Limb (tissue), 2 donors: ENCODE measurements at regions not wholly inside any gene's neighbourhood (a gene's known extent, or its start where the extent isn't known, plus 50 kb on each side); places are given as distances from the start of the nearest gene placed in this dataset.
"Not testable (repeated sequence)": the region's sequence is repeated elsewhere in the genome, so short reads cannot be mapped to it uniquely, and the experiment has no call there.

Experiments used
- DNase-seq, 2 donors: peaks; one replicate each; pipeline ENCODE4 v3.0.0-alpha.2; 2016; ENCODE audit errors: extremely low spot score in 2 of 2

DNA sequence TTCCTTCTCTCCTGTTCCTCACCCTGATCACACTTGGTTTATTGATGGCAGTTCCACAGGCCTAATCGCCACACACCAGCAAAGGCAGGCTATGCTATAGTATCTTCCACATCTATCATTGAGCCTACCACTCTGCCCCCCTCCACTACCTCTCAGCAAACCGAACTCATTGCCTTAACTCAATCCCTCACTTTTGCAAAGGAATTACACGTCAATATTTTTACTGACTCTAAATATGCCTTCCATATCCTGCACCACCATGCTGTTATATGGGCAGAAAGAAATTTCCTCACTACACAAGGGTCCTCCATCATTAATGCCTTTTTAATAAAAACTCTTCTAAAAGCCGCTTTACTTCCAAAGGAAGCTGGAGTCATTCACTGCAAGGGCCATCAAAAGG, 93.4 kb upstream of the TRIM24 start:
- DNase-seq, result not testable (repeated sequence)

- DNase-seq, result no peak
These were observed 90.3 kb upstream of the TRIM24 start for GRCh38 chr7:138369797-138370196.

GRCh38 chr7:138370956-138371355, 89.1 kb upstream of the TRIM24 start:
- no peak for DNase-seq

- no peak for DNase-seq
These were observed 85.9 kb upstream of the TRIM24 start for GRCh38 chr7:138374119-138374693.

- no peak for DNase-seq
These were observed 82.8 kb upstream of the TRIM24 start for GRCh38 chr7:138377306-138377705.

GRCh38 chr7:138378741-138379559, 81.1 kb upstream of the TRIM24 start:
- DNase-seq, result no peak

DNA sequence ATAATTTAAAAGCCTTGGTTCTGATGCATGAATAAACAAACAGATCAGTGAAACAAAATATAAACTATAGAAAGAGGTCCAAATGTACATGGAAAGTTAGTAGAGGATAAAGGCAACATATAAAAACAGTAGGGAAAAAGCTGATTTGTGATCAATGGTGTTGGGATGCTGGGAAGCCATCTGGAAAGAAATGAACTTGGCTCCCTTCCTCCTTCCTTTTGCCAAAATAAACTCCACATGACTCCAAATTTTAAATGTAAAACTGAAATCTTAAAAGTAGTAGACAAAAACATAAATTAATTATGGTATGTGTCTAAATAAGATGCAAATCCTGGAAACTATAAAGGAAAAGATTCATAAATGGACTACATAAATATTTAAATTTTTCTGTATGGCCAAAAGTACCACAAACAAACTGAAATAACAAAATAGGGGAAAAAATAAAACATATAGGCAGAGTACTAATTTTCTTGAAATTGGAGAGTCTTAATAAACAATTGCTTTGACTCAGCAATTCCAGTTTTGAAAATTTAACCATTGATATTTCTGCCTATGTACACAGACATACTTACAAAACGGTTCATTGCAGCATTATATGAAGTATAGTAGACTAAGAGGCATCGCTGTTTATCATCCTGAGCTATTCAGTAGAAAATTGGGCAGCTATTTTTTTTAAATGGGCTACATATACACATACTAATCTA, 77.0 kb upstream of the TRIM24 start:
- no peak for DNase-seq

DNA sequence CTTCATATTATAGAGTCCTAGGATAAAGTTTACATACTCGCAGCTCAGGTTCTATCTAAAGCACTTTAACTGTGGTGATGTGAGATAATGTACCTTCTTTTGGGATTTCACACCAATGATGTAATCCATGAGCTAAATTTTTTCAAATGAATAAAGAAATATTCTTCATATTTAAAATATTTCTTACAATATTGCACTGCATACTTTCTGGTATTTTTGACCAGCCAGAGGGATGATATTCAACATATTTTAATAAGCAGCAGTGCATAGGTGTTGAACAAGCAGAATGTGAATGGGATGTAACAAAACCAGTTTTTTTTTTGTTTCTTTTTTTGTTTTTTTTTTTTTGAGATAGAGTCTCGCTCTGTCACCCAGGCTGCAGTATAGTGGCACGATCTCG, 73.2 kb upstream of the TRIM24 start:
- DNase-seq, result no peak

GRCh38 chr7:138387755-138388475, 72.1 kb upstream of the TRIM24 start:
- DNase-seq, result no peak

DNA sequence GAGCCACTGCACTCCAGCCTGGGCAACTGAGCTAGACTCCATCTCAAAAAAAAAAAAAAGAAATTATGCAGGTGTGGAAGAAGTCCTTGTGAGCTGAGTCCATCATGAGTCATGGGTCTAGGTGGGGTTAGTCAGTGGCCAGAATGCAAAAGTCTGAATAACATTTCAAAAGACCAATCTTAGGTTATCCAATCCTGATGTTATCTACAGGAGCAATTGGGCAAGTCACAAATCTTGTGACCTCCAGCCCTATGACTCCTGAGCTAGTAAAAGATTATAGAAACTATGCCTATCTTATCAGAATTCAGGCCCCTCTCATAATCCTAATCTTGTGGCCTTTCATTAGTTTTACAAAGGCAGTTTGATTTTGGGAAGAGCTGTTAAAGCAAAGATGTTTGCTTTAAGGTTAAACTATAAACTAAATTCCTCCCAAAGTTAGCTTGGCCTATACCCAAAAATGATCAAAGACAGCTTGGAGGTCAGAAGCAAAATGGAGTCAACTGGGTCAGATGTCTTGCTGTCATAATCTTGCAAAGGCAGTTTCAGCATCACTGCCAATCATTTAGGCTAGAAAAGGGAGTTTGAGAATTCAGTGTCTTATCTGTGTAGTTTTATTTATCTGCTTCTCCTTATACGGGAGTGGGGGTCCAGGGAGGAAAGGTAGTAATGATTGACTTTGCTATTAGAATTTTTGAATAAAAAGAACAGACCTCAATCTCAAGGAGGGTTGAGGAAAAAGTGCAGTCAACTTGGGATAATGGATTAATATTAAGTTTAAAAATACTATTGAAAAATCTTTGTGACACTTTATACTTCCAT, 71.2 kb upstream of the TRIM24 start:
- no peak for DNase-seq

DNA sequence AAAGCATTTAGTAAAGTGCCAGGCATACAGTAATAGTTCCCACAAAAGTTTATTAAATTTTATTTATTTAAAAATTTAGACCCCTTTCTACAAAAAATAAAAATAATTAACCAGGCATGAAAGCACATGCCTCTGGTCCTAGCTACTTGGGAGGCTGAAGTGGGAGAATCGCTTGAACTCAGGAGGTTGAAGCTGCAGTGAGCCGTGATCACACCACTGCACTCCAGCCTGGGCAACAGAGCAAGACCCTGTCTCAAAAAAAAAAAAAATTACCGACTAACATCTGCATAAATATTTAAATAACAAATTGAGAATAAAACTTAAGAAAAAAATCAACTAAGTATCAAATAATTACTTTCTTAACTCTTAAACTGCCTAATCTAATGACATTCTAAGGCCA, 64.3 kb upstream of the TRIM24 start:
- no peak for DNase-seq

DNA sequence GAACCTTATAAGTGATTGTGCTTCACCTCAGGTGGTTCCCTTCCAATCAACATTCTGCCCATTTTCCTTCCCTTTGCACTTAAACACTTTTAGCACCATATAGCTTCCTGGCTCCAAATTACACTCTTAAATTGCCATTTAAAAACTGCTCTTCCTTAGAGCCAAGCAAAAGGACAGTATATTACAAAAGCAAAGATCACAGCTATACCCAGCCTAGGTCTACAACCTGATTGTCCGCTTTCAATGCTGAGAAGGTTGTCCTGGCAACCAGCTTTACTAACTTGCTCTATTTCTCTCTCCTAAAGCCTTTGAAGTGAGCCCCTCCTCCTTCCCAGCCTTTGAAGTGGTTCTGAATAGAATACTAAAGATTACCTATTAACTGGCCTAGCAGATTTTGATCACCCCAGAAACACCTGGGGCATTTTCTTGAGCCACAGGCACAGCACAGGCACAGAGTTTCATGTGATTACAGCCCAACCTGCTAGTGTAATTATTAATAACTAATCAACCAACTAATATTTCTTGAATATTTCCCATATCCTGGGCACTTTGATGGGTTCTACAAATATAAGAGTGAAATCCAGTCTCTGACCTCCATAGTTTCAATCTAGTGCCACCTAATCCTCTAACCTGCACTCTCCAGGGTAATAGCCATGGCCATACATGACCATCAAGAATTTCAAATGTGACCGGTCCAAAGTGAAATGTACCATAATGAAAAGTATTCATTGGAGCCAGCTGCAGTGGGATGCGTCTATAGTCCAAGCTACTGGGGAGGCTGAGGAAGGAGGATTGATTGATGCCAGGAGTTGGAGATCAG, 63.6 kb upstream of the TRIM24 start:
- no peak for DNase-seq

DNA sequence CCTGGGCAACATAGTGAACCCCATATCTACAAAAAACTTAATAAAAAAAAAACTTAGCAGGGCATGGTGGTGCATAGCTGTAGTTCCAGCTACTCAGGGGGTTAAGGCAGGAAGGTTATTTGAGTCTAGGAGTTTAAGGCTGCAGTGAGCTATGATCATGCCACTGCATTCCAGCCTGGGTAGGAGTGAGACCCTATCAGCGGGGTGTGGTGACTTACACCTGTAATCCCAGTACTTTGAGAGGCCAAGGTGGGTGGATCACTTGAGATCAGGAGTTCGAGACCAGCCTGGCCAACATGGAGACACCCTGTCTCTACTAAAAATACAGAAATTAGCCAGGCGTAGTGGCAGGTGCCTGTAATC, 63.0 kb upstream of the TRIM24 start:
- not testable (repeated sequence) for DNase-seq

GRCh38 chr7:138398857-138399256, 61.2 kb upstream of the TRIM24 start:
- no peak for DNase-seq

DNA sequence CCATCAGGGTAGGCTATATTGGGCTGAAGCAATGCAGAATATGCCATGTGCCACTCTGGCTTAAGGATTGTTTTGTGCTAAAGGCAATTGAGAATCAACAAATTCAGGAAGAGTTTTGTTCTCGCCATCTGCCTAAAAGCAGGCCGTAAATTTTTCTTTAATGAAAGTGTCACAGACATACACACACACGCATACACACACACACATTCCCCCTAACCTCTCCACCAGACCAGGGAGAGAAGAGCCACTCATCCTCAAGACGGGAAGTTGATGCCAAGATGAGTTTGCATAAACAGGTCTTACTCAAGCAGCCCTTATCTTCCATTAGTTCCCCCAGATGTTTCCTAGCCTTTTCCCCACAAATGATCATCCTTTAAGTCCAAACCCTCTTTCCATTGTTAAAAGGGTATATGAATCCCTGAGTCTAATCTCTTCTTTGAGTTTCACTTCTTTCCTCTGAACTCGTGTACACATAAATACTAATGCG, 59.6 kb upstream of the TRIM24 start:
- no peak for DNase-seq

GRCh38 chr7:138402749-138403148, 57.3 kb upstream of the TRIM24 start:
- DNase-seq, result no peak

- no peak for DNase-seq
These were observed 54.6 kb upstream of the TRIM24 start for GRCh38 chr7:138405496-138405895.

DNA sequence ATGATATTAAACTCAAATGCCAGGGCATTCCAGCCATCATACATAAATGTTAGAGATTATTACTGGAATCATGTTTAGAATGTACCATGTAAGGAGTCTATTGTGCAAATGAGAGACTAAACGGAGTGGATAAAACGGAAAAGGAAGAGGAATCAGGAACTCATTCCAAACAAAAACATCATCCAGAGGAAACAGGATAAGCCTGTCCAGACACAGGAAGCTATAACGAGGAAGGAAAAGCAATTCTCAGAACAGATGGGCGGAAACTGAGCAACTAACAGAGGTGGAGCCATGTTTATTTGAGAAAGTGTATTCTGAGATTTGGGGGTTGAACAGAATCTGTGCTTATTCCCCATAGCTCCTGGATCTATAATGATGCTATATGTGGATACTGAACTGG, 52.3 kb upstream of the TRIM24 start:
- DNase-seq, result peak in 1 of 2 donors; percentile 7
